ENCODE measurements at regions not wholly inside any gene's neighbourhood (a gene's known extent, or its start where the extent isn't known, plus 50 kb on each side); places are given as distances from the start of the nearest gene placed in this dataset.

DNA sequence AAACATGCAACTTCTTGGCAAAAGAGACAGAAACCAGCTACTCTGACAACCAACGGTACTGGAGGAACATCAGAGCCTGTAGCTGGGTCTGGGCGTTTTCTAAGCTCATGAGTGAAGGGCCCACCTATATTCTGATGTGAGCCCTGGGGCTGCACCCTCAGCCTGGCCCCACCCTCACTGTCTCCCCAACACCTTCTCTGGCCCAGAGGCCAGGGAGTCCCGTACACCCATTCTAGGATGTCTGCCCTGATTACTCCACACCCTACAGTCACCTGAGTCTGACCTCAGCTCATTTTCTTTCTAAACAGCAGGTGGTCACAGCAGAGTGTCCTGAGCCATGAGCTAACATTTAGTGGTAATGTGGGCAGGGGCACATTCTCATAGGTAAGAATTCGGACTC, 439.2 kb downstream of the MATN1 start:
- ChIA-PET SMC1A (ENCODE audit: uncharacterized antibody, unreplicated experiment) (no interaction called here), CTCF (no interaction called here), RAD21 (ENCODE audit: unreplicated experiment) (no interaction called here), POLR2A (no interaction called here)
- no peak overlapping the region for H3K9ac ChIP-seq (ENCODE audit: control insufficient read depth, insufficient read depth, low read length)
- in situ Hi-C loops (cut with MboI), result no loop called here
- no peaks in the 10 kb centered on the region for H3K79me2 ChIP-seq (ENCODE audit: control insufficient read depth, insufficient read depth, low read length)
- no peaks in the 10 kb centered on the region; a peak in 1 of 4 replicates for H3K27me3 ChIP-seq (replicated peaks in 1 of 2; ENCODE audit: control insufficient read depth in 2 of 2, insufficient read depth in 2 of 2, low read length in 1 of 2)
- no peaks in the 10 kb centered on the region for H3K36me3 ChIP-seq (ENCODE audit: control insufficient read depth in 2 of 2, insufficient read depth in 2 of 2, low read length in 1 of 2)
- H3K27ac ChIP-seq (ENCODE audit: control insufficient read depth, insufficient read depth), result no peak overlapping the region
- no peaks in the 10 kb centered on the region for H3K9me3 ChIP-seq (replicated peaks; ENCODE audit: control insufficient read depth, insufficient read depth, low read length)
- 3% methylated on average over 4 of the region's 4 CpGs for WGBS (ENCODE audit: insufficient coverage, insufficient replicate concordance, low lambda C conversion rate, missing lambda C conversion rate)
- H3K4me2 ChIP-seq (ENCODE audit: control insufficient read depth, insufficient read depth), result no peak overlapping the region
- ATAC-seq, result no peak
- no TSS peak for BruUV-seq (replicated peaks)
- H2AFZ ChIP-seq (ENCODE audit: control insufficient read depth, low read depth, low read length), result no peak overlapping the region
- FAIRE-seq, result no peak
- H4K20me1 ChIP-seq (ENCODE audit: control insufficient read depth, insufficient read depth), result no peaks in the 10 kb centered on the region
- TF ChIP-seq SPI1 (IDR thresholded peaks at IDR 0.05; ENCODE audit: borderline replicate concordance, insufficient read depth, low read depth, low read length), result no peak
- no peak for TF ChIP-seq CBX3 (IDR thresholded peaks at IDR 0.05; ENCODE audit: borderline replicate concordance, low read depth)
- no peak for TF ChIP-seq TCF3 (IDR thresholded peaks at IDR 0.05; ENCODE audit: borderline replicate concordance, insufficient read depth, low read depth, low read length)
- no peak for TF ChIP-seq SUPT20H (IDR thresholded peaks at IDR 0.05; ENCODE audit: borderline replicate concordance, control insufficient read depth, low read depth, low read length)
- TF ChIP-seq, protein P1, sequence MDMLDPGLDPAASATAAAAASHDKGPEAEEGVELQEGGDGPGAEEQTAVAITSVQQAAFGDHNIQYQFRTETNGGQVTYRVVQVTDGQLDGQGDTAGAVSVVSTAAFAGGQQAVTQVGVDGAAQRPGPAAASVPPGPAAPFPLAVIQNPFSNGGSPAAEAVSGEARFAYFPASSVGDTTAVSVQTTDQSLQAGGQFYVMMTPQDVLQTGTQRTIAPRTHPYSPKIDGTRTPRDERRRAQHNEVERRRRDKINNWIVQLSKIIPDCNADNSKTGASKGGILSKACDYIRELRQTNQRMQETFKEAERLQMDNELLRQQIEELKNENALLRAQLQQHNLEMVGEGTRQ (IDR thresholded peaks at IDR 0.05; ENCODE audit: borderline replicate concordance, low read depth, low read length), result no peak
- no peak for TF ChIP-seq ETV6 (conservative IDR thresholded peaks at IDR 0.05 in 1 of 2, IDR thresholded peaks at IDR 0.05 in 1 of 2; ENCODE audit: borderline replicate concordance in 1 of 2, low read depth in 1 of 2)
- no peak for TF ChIP-seq HCFC1 (IDR thresholded peaks at IDR 0.05; ENCODE audit: low read length)
- no peak for TF ChIP-seq IRF4 (IDR thresholded peaks at IDR 0.05; ENCODE audit: low read depth, low read length)
- TF ChIP-seq, protein P2, sequence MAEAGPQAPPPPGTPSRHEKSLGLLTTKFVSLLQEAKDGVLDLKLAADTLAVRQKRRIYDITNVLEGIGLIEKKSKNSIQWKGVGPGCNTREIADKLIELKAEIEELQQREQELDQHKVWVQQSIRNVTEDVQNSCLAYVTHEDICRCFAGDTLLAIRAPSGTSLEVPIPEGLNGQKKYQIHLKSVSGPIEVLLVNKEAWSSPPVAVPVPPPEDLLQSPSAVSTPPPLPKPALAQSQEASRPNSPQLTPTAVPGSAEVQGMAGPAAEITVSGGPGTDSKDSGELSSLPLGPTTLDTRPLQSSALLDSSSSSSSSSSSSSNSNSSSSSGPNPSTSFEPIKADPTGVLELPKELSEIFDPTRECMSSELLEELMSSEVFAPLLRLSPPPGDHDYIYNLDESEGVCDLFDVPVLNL (IDR thresholded peaks at IDR 0.05; ENCODE audit: low read depth, low read length), result no peak
- TF ChIP-seq SMARCA5 (IDR thresholded peaks at IDR 0.05), result no peak
- TF ChIP-seq, protein P3, sequence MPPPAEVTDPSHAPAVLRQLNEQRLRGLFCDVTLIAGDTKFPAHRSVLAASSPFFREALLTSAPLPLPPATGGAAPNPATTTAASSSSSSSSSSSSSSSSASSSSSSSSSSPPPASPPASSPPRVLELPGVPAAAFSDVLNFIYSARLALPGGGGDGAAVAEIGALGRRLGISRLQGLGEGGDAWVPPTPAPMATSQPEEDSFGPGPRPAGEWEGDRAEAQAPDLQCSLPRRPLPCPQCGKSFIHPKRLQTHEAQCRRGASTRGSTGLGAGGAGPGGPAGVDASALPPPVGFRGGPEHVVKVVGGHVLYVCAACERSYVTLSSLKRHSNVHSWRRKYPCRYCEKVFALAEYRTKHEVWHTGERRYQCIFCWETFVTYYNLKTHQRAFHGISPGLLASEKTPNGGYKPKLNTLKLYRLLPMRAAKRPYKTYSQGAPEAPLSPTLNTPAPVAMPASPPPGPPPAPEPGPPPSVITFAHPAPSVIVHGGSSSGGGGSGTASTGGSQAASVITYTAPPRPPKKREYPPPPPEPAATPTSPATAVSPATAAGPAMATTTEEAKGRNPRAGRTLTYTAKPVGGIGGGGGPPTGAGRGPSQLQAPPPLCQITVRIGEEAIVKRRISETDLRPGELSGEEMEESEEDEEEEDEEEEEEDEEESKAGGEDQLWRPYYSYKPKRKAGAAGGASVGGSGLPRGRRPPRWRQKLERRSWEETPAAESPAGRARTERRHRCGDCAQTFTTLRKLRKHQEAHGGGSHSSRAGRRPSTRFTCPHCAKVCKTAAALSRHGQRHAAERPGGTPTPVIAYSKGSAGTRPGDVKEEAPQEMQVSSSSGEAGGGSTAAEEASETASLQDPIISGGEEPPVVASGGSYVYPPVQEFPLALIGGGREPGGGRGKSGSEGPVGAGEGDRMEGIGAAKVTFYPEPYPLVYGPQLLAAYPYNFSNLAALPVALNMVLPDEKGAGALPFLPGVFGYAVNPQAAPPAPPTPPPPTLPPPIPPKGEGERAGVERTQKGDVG (CRISPR knock-in tag; IDR thresholded peaks at IDR 0.05), result no peak
- TF ChIP-seq, protein P4, sequence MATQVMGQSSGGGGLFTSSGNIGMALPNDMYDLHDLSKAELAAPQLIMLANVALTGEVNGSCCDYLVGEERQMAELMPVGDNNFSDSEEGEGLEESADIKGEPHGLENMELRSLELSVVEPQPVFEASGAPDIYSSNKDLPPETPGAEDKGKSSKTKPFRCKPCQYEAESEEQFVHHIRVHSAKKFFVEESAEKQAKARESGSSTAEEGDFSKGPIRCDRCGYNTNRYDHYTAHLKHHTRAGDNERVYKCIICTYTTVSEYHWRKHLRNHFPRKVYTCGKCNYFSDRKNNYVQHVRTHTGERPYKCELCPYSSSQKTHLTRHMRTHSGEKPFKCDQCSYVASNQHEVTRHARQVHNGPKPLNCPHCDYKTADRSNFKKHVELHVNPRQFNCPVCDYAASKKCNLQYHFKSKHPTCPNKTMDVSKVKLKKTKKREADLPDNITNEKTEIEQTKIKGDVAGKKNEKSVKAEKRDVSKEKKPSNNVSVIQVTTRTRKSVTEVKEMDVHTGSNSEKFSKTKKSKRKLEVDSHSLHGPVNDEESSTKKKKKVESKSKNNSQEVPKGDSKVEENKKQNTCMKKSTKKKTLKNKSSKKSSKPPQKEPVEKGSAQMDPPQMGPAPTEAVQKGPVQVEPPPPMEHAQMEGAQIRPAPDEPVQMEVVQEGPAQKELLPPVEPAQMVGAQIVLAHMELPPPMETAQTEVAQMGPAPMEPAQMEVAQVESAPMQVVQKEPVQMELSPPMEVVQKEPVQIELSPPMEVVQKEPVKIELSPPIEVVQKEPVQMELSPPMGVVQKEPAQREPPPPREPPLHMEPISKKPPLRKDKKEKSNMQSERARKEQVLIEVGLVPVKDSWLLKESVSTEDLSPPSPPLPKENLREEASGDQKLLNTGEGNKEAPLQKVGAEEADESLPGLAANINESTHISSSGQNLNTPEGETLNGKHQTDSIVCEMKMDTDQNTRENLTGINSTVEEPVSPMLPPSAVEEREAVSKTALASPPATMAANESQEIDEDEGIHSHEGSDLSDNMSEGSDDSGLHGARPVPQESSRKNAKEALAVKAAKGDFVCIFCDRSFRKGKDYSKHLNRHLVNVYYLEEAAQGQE (IDR thresholded peaks at IDR 0.05; ENCODE audit: low read depth, low read length), result no peak
- H3K4me1 ChIP-seq (ENCODE audit: control insufficient read depth, insufficient read depth, low read length), result no peaks in the 10 kb centered on the region
- no peak overlapping the region for H3K4me3 ChIP-seq
- intact Hi-C loops (cut with micrococcal nuclease; ENCODE audit: unreplicated experiment), result no loop called here
- no peak for DNase-seq (ENCODE audit: low read depth, low spot score)
